ENCODE measurements at regions not wholly inside any gene's neighbourhood (a gene's known extent, or its start where the extent isn't known, plus 50 kb on each side); places are given as distances from the start of the nearest gene placed in this dataset.

DNA sequence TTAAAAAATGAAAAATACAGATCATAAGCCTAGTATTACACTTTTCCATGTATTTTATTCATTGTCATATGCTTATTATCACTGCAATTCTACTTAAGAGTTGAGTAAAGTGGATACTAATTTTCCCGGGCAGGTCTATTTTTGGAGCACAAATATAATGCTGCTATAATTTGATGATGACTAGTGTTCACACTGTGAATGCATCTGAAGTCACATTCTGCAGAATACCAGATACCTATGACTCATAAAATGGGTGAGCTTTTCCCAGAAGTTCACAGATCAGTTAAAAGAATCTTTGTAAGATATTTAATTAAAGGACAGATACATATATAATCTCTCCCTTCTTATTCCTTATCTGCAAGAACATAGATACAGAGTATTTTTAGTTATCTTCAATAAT lies 79.8 kb upstream of the MC4R start:
- H3K4me3 ChIP-seq (ENCODE audit: extremely low read depth in 1 of 4, insufficient read depth in 2 of 4, low read depth in 3 of 4, low read length in 4 of 4) = no peak overlapping the region
- no peaks in the 10 kb centered on the region for H3K36me3 ChIP-seq (ENCODE audit: control insufficient read depth in 2 of 4, insufficient read depth in 4 of 4, low read length in 3 of 4)
- no peak overlapping the region for H2BK120ac ChIP-seq (replicated peaks; ENCODE audit: low read depth, low read length)
- POLR2A ChIA-PET (ENCODE audit: partially characterized antibody) = no interaction called here
- H3K27me3 ChIP-seq (replicated peaks in 1 of 4; ENCODE audit: control insufficient read depth in 3 of 4, extremely low read depth in 1 of 4, insufficient read depth in 3 of 4, low read length in 3 of 4) = no peaks in the 10 kb centered on the region
- H4K5ac ChIP-seq (ENCODE audit: insufficient read length, low read depth, low read length) = no peak overlapping the region
- WGBS, 2 experiments (ENCODE audit: extremely low coverage in 1 of 2, insufficient coverage in 1 of 2, insufficient read length in 1 of 2, insufficient replicate concordance in 2 of 2, low coverage in 1 of 2, low lambda C conversion rate in 2 of 2, missing lambda C conversion rate in 1 of 2) = 96% methylated on average over 1 of the region's 1 CpG; no CpG with 5 or more reads in 1 of the 2 experiments
- no peak overlapping the region for H2AFZ ChIP-seq (ENCODE audit: low read length)
- no peak overlapping the region for H2BK12ac ChIP-seq (ENCODE audit: low read depth, low read length)
- peaks cover 0 to 3% of the 10 kb centered on the region in 2 experiments; a peak in 1 of 4 replicates for H3K9me3 ChIP-seq (ENCODE audit: insufficient read depth in 2 of 2, low read depth in 1 of 2, low read length in 1 of 2)
- CTCF ChIA-PET (ENCODE audit: partially characterized antibody) = no interaction called here
- H2AK5ac ChIP-seq (ENCODE audit: low read depth, low read length) = no peak overlapping the region
- H2BK15ac ChIP-seq (ENCODE audit: low read length) = no peak overlapping the region
- no peak overlapping the region for H3K9ac ChIP-seq (replicated peaks in 1 of 4; ENCODE audit: extremely low read depth in 1 of 4, low read depth in 3 of 4, low read length in 3 of 4)
- DNase-seq (ENCODE audit: low read depth in 1 of 2, low spot score in 2 of 2) (no peak), FAIRE-seq (no peak)
- no peaks in the 10 kb centered on the region for H3K79me2 ChIP-seq (ENCODE audit: control insufficient read depth in 1 of 2, insufficient read depth in 2 of 2, low read length in 2 of 2)
- no peaks in the 10 kb centered on the region for H3K79me1 ChIP-seq (ENCODE audit: low read depth, low read length)
- H3K4ac ChIP-seq (replicated peaks; ENCODE audit: insufficient read length, low read depth, low read length) = no peak overlapping the region
- H3K4me2 ChIP-seq (ENCODE audit: insufficient read depth in 1 of 2, low read depth in 2 of 2, low read length in 2 of 2) = no peak overlapping the region
- H3K23ac ChIP-seq (ENCODE audit: insufficient read length) = no peak overlapping the region
- no peaks in the 10 kb centered on the region for H3K23me2 ChIP-seq (ENCODE audit: low read depth, low read length)
- no peak overlapping the region for H4K8ac ChIP-seq (ENCODE audit: extremely low read depth, insufficient read depth, low read length)
- no peaks in the 10 kb centered on the region for H4K20me1 ChIP-seq (replicated peaks in 1 of 2; ENCODE audit: control insufficient read depth in 1 of 2, insufficient read depth in 2 of 2, low read length in 2 of 2)
- no peak overlapping the region for H3K27ac ChIP-seq (ENCODE audit: low read depth, low read length)
- H3K56ac ChIP-seq (replicated peaks; ENCODE audit: insufficient read length, low read depth, low read length) = no peak overlapping the region
- H4K91ac ChIP-seq (replicated peaks; ENCODE audit: insufficient read length, low read length) = no peak overlapping the region
- no peak overlapping the region for H3K14ac ChIP-seq (ENCODE audit: insufficient read length)
- H3K4me1 ChIP-seq (replicated peaks in 1 of 4; ENCODE audit: control insufficient read depth in 3 of 4, insufficient read depth in 4 of 4, low read length in 3 of 4) = peaks cover 2 to 8% (median 5%) of the 10 kb centered on the region in 4 experiments; a peak in 6 of 7 replicates
- no peak overlapping the region for H2BK5ac ChIP-seq (ENCODE audit: low read depth, low read length)
- H3K18ac ChIP-seq (ENCODE audit: extremely low read depth, low read length) = no peak overlapping the region
- H2BK20ac ChIP-seq (ENCODE audit: low read length) = no peak overlapping the region
- no peak for TF ChIP-seq RFX5 (IDR thresholded peaks at IDR 0.05; ENCODE audit: borderline replicate concordance, low read depth, low read length)
- TF ChIP-seq EZH2 (IDR thresholded peaks at IDR 0.05; ENCODE audit: low read depth, low read length, severe bottlenecking) = no peak
- TF ChIP-seq SIN3A (conservative IDR thresholded peaks at IDR 0.05 in 1 of 2, IDR thresholded peaks at IDR 0.05 in 1 of 2; ENCODE audit: low read depth in 1 of 2, low read length in 2 of 2) = no peak
- TF ChIP-seq SP2 (IDR thresholded peaks at IDR 0.05; ENCODE audit: low read length) = no peak
- no peak for TF ChIP-seq CTBP2 (IDR thresholded peaks at IDR 0.05; ENCODE audit: borderline replicate concordance, insufficient read depth, insufficient read length, low read length)
- no peak for TF ChIP-seq FOSL1 (IDR thresholded peaks at IDR 0.05; ENCODE audit: insufficient read depth, low read depth, low read length)
- no peak for TF ChIP-seq GTF2F1 (IDR thresholded peaks at IDR 0.05; ENCODE audit: borderline replicate concordance, low read depth, low read length)
- TF ChIP-seq SIX5 (IDR thresholded peaks at IDR 0.05; ENCODE audit: low read depth, low read length) = no peak
- TF ChIP-seq CREB1 (IDR thresholded peaks at IDR 0.05) = no peak
- no peak for TF ChIP-seq EP300 (IDR thresholded peaks at IDR 0.05; ENCODE audit: borderline replicate concordance in 1 of 2, low read depth in 2 of 2, low read length in 2 of 2)
- TF ChIP-seq HDAC6 (IDR thresholded peaks at IDR 0.05; ENCODE audit: low read depth, low read length) = no peak
- no peak for TF ChIP-seq POU5F1 (IDR thresholded peaks at IDR 0.05; ENCODE audit: low read depth, low read length)
- TF ChIP-seq CBX5 (IDR thresholded peaks at IDR 0.05; ENCODE audit: low read depth, low read length) = no peak

Data from H1 (cell line).